RKO (cell line): ENCODE measurements at regions not wholly inside any gene's neighbourhood (a gene's known extent, or its start where the extent isn't known, plus 50 kb on each side); places are given as distances from the start of the nearest gene placed in this dataset.
"Not testable (repeated sequence)": the region's sequence is repeated elsewhere in the genome, so short reads cannot be mapped to it uniquely, and the experiment has no call there.

ENCODE experiments used
- DNase-seq: peaks from one replicate; pipeline ENCODE4 v3.0.0-alpha.2; 2016; ENCODE audit warnings: low spot score

GRCh38 chr7:146057958-146058357, 58.6 kb upstream of the CNTNAP2 start:
- no peak for DNase-seq

GRCh38 chr7:146054909-146055308, 61.7 kb upstream of the CNTNAP2 start:
- DNase-seq = no peak

GRCh38 chr7:146053492-146053891, 63.1 kb upstream of the CNTNAP2 start:
- DNase-seq = peak; percentile 55

GRCh38 chr7:146043310-146043709, 73.3 kb upstream of the CNTNAP2 start:
- not testable (repeated sequence) for DNase-seq

GRCh38 chr7:146028251-146028750, 88.3 kb upstream of the CNTNAP2 start:
- DNase-seq = no peak

GRCh38 chr7:146027243-146027642, 89.4 kb upstream of the CNTNAP2 start:
- DNase-seq = no peak

GRCh38 chr7:146022776-146023175, 93.8 kb upstream of the CNTNAP2 start:
- DNase-seq = no peak

- DNase-seq = not testable (repeated sequence)
Measured at GRCh38 chr7:146019041-146020004, 97.3 kb upstream of the CNTNAP2 start.

GRCh38 chr7:146017366-146017765, 99.2 kb upstream of the CNTNAP2 start:
- not testable (repeated sequence) for DNase-seq

GRCh38 chr7:146014154-146014553, 102.4 kb upstream of the CNTNAP2 start:
- DNase-seq = not testable (repeated sequence)

GRCh38 chr7:146008293-146008692, 108.3 kb upstream of the CNTNAP2 start:
- DNase-seq = no peak

GRCh38 chr7:146004805-146005204, 111.8 kb upstream of the CNTNAP2 start:
- peak; percentile 32 for DNase-seq

GRCh38 chr7:146002431-146003078, 114.0 kb upstream of the CNTNAP2 start:
- DNase-seq = peak; percentile 9

- no peak for DNase-seq
Measured at GRCh38 chr7:146002008-146002407, 114.6 kb upstream of the CNTNAP2 start.

GRCh38 chr7:146000882-146001281, 115.7 kb upstream of the CNTNAP2 start:
- DNase-seq = no peak

- no peak for DNase-seq
Measured at GRCh38 chr7:145989469-145989868, 127.1 kb upstream of the CNTNAP2 start.

- DNase-seq = no peak
Measured at GRCh38 chr7:145986248-145986874, 130.2 kb upstream of the CNTNAP2 start.

GRCh38 chr7:145978769-145979168, 137.8 kb upstream of the CNTNAP2 start:
- no peak for DNase-seq

- DNase-seq = no peak
Measured at GRCh38 chr7:145959981-145960380, 156.6 kb upstream of the CNTNAP2 start.

- DNase-seq = no peak
Measured at GRCh38 chr7:145957160-145957890, 159.3 kb upstream of the CNTNAP2 start.

GRCh38 chr7:145951566-145951965, 165.0 kb upstream of the CNTNAP2 start:
- DNase-seq = no peak

GRCh38 chr7:145928937-145929336, 187.7 kb upstream of the CNTNAP2 start:
- DNase-seq = no peak
